ENCODE measurements at regions not wholly inside any gene's neighbourhood (a gene's known extent, or its start where the extent isn't known, plus 50 kb on each side); places are given as distances from the start of the nearest gene placed in this dataset.

DNA sequence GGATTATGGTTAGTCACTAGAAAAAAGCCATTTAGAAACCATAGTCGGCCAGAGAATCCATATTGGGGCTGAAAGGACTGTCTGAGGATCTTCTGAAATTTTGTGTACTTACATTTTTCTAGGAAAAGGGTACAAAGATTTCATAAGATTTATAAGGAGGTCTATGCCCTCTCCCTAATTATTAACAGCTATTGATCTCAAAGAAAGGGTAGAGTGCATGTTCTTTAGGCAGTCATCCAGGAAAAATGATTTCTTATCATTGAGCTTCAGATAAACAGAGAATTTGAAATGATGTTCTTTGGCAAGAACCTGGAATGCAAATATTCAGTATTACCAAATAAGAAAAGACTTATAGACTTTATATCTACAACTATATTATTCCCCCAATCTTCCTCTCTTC, 195.3 kb downstream of the ACTR3 start:
- TF ChIP-seq, protein P1, sequence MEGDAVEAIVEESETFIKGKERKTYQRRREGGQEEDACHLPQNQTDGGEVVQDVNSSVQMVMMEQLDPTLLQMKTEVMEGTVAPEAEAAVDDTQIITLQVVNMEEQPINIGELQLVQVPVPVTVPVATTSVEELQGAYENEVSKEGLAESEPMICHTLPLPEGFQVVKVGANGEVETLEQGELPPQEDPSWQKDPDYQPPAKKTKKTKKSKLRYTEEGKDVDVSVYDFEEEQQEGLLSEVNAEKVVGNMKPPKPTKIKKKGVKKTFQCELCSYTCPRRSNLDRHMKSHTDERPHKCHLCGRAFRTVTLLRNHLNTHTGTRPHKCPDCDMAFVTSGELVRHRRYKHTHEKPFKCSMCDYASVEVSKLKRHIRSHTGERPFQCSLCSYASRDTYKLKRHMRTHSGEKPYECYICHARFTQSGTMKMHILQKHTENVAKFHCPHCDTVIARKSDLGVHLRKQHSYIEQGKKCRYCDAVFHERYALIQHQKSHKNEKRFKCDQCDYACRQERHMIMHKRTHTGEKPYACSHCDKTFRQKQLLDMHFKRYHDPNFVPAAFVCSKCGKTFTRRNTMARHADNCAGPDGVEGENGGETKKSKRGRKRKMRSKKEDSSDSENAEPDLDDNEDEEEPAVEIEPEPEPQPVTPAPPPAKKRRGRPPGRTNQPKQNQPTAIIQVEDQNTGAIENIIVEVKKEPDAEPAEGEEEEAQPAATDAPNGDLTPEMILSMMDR (IDR thresholded peaks at IDR 0.05; ENCODE audit: insufficient read depth, low read length) = no peak
- TF ChIP-seq, protein P2, sequence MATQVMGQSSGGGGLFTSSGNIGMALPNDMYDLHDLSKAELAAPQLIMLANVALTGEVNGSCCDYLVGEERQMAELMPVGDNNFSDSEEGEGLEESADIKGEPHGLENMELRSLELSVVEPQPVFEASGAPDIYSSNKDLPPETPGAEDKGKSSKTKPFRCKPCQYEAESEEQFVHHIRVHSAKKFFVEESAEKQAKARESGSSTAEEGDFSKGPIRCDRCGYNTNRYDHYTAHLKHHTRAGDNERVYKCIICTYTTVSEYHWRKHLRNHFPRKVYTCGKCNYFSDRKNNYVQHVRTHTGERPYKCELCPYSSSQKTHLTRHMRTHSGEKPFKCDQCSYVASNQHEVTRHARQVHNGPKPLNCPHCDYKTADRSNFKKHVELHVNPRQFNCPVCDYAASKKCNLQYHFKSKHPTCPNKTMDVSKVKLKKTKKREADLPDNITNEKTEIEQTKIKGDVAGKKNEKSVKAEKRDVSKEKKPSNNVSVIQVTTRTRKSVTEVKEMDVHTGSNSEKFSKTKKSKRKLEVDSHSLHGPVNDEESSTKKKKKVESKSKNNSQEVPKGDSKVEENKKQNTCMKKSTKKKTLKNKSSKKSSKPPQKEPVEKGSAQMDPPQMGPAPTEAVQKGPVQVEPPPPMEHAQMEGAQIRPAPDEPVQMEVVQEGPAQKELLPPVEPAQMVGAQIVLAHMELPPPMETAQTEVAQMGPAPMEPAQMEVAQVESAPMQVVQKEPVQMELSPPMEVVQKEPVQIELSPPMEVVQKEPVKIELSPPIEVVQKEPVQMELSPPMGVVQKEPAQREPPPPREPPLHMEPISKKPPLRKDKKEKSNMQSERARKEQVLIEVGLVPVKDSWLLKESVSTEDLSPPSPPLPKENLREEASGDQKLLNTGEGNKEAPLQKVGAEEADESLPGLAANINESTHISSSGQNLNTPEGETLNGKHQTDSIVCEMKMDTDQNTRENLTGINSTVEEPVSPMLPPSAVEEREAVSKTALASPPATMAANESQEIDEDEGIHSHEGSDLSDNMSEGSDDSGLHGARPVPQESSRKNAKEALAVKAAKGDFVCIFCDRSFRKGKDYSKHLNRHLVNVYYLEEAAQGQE (IDR thresholded peaks at IDR 0.05; ENCODE audit: insufficient replicate concordance, low read depth) = no peak
- TF ChIP-seq POLR2AphosphoS5 (IDR thresholded peaks at IDR 0.05; ENCODE audit: low read depth) (no peak), GABPA (IDR thresholded peaks at IDR 0.05; ENCODE audit: low read depth) (no peak), SPI1 (IDR thresholded peaks at IDR 0.05; ENCODE audit: borderline replicate concordance, low read depth) (no peak)
